SK-N-SH (cell line): ENCODE measurements at regions not wholly inside any gene's neighbourhood (a gene's known extent, or its start where the extent isn't known, plus 50 kb on each side); places are given as distances from the start of the nearest gene placed in this dataset.

ENCODE experiments used
- CTCF ChIA-PET: fragments of 300-600, 350-600 bp; formaldehyde crosslinking; extraction: SDS; loops from one replicate; lab custom pipeline; 2021; lab: Yijun Ruan, JAX
- POLR2A ChIA-PET: fragments of 350-600 bp; sonication (Branson Sonifier 250); formaldehyde crosslinking; extraction: SDS; loops from one replicate; lab custom pipeline; 2020; ENCODE audit warnings: antibody characterized with exemption, inconsistent platforms; lab: Yijun Ruan, JAX
- DNase-seq: peaks from one replicate; pipeline ENCODE4 v3.0.0; 2012
- H2AFZ ChIP-seq: fragments of 200-600 bp; sonication (generic); 2 replicates; pipeline ENCODE4 v1.8.1; 2016; ENCODE audit warnings: antibody characterized with exemption, mild to moderate bottlenecking, low read depth
- H3F3A ChIP-seq: fragments of 200-600 bp; sonication (generic); replicated peaks from 2 replicates; pipeline ENCODE3; 2016; ENCODE audit warnings: antibody characterized with exemption, mild to moderate bottlenecking; ENCODE audit not compliant: insufficient read depth
- H3K27ac ChIP-seq, 2 experiments: fragments of 200-500 bp in 1 of 2; fragments of 200-600 bp in 1 of 2; sonication (Bioruptor generic) in 1 of 2; sonication (generic), shearing (Covaris generic) in 1 of 2; 2 replicates each; pipeline versions ENCODE4 v1.5.1 to v1.6.1; 2014 to 2016; ENCODE audit warnings: low read depth in 2 of 2, inconsistent platforms in 1 of 2, low read length in 1 of 2, mild to moderate bottlenecking in 1 of 2, mixed read lengths in 1 of 2
- H3K27me3 ChIP-seq: fragments of 200-600 bp; sonication (generic), shearing (Covaris generic); 2 replicates; pipeline ENCODE4 v1.6.1; 2016; ENCODE audit warnings: mixed run types; ENCODE audit not compliant: insufficient read depth
- H3K36me3 ChIP-seq, 2 experiments: fragments of 200-500 bp in 1 of 2; fragments of 200-600 bp in 1 of 2; sonication (Bioruptor generic) in 1 of 2; sonication (generic) in 1 of 2; replicated peaks in 1 of 2; 2 replicates each; pipeline versions ENCODE3 to v1.5.1; 2014 to 2016; ENCODE audit warnings: low read length in 1 of 2, mild to moderate bottlenecking in 1 of 2; ENCODE audit not compliant: insufficient read depth in 2 of 2, control insufficient read depth in 1 of 2
- H3K4me1 ChIP-seq, 2 experiments: fragments of 200-500 bp in 1 of 2; fragments of 200-600 bp in 1 of 2; sonication (Bioruptor generic) in 1 of 2; sonication (generic), shearing (Covaris generic) in 1 of 2; 2 replicates each; pipeline versions ENCODE4 v1.5.1 to v1.6.1; 2014 to 2016; ENCODE audit warnings: low read depth in 1 of 2, low read length in 1 of 2, mixed run types in 1 of 2; ENCODE audit not compliant: insufficient read depth in 2 of 2, control insufficient read depth in 1 of 2
- H3K4me2 ChIP-seq: fragments of 200-600 bp; sonication (generic), shearing (Covaris generic); 2 replicates; pipeline ENCODE4 v1.6.1; 2017; ENCODE audit warnings: mixed run types
- H3K4me3 ChIP-seq, 2 experiments: fragments of 200-500 bp in 1 of 2; fragments of 200-600 bp in 1 of 2; sonication (Bioruptor generic) in 1 of 2; sonication (generic), shearing (Covaris generic) in 1 of 2; 2 replicates each; pipeline versions ENCODE4 v1.5.1 to v1.8.1; 2014 to 2016; ENCODE audit warnings: low read depth in 2 of 2, inconsistent platforms in 1 of 2, low read length in 1 of 2, mild to moderate bottlenecking in 1 of 2, mixed read lengths in 1 of 2, moderate library complexity in 1 of 2
- H3K79me2 ChIP-seq: fragments of 200-600 bp; sonication (generic); 2 replicates; pipeline ENCODE4 v1.8.1; 2017; ENCODE audit warnings: mild to moderate bottlenecking; ENCODE audit not compliant: insufficient read depth
- H3K9ac ChIP-seq: fragments of 200-600 bp; sonication (generic); 2 replicates; pipeline ENCODE4 v1.6.1; 2017; ENCODE audit warnings: mixed run types
- H3K9me2 ChIP-seq: fragments of 200-600 bp; sonication (generic); 2 replicates; pipeline ENCODE4 v1.6.1; 2017; ENCODE audit warnings: mixed run types
- H3K9me3 ChIP-seq: fragments of 200-600 bp; sonication (generic); 2 replicates; pipeline ENCODE4 v1.6.1; 2017; ENCODE audit warnings: mixed run types, mild to moderate bottlenecking, moderate library complexity
- H4K20me1 ChIP-seq: fragments of 200-600 bp; sonication (generic); 2 replicates; pipeline ENCODE4 v1.6.1; 2017; ENCODE audit warnings: mild to moderate bottlenecking, mixed run types; ENCODE audit not compliant: insufficient read depth
- CHD2 ChIP-seq: fragments of 150-350 bp; IDR thresholded peaks from 2 replicates; pipeline ENCODE4 v1.6.1; 2018; ENCODE audit warnings: low read length; ENCODE audit not compliant: partially characterized antibody
- EP300 ChIP-seq, 2 experiments: IDR thresholded peaks; 2 replicates each; pipeline versions ENCODE4 v1.4.0 to v1.6.1; 2012; ENCODE audit warnings: borderline replicate concordance in 1 of 2, low read depth in 1 of 2, low read length in 1 of 2
- EZH2phosphoT487 ChIP-seq: fragments of 200-600 bp; sonication (generic); IDR thresholded peaks from 2 replicates; pipeline ENCODE4 v1.6.1; 2017; ENCODE audit warnings: low read depth, mixed run types, mild to moderate bottlenecking, antibody characterized with exemption, moderate library complexity, borderline replicate concordance
- FOSL2 ChIP-seq: IDR thresholded peaks from 2 replicates; pipeline ENCODE4 v1.4.0; 2012; ENCODE audit warnings: low read depth, mild to moderate bottlenecking, moderate library complexity, borderline replicate concordance
- GATA2 ChIP-seq: sonication (generic); formaldehyde crosslinking; IDR thresholded peaks from 2 replicates; pipeline ENCODE4 v1.5.0; 2020; ENCODE audit warnings: mild to moderate bottlenecking, missing genetic modification reagents
- MXI1 ChIP-seq: IDR thresholded peaks from 2 replicates; pipeline ENCODE4 v1.6.1; 2012; ENCODE audit warnings: mild to moderate bottlenecking, low read depth, low read length, improper control_type of control experiment
- NRF1 ChIP-seq: IDR thresholded peaks from 2 replicates; pipeline ENCODE4 v1.6.1; 2012; ENCODE audit warnings: low read depth, mild to moderate bottlenecking, low read length
- POLR2AphosphoS5 ChIP-seq: IDR thresholded peaks from 2 replicates; pipeline ENCODE4 v1.6.1; 2012; ENCODE audit warnings: low read depth, low read length
- RAD21 ChIP-seq: IDR thresholded peaks from 2 replicates; pipeline ENCODE4 v1.6.1; 2012; ENCODE audit warnings: mild to moderate bottlenecking, low read length
- RCOR1 ChIP-seq: fragments of 150-350 bp; IDR thresholded peaks from 2 replicates; pipeline ENCODE4 v1.6.1; 2017; ENCODE audit warnings: antibody characterized with exemption, low read length
- RXRA ChIP-seq: IDR thresholded peaks from 2 replicates; pipeline ENCODE4 v1.4.0; 2012; ENCODE audit warnings: low read depth, mild to moderate bottlenecking, borderline replicate concordance
- SIN3A ChIP-seq: IDR thresholded peaks from 2 replicates; pipeline ENCODE4 v1.6.1; 2012; ENCODE audit warnings: low read depth, mild to moderate bottlenecking, low read length, moderate library complexity, borderline replicate concordance
- SMC3 ChIP-seq: IDR thresholded peaks from 2 replicates; pipeline ENCODE4 v1.6.1; 2012; ENCODE audit warnings: low read depth, low read length, improper control_type of control experiment
- TCF12 ChIP-seq: IDR thresholded peaks from 2 replicates; pipeline ENCODE4 v1.4.0; 2012
- TEAD4 ChIP-seq: IDR thresholded peaks from 2 replicates; pipeline ENCODE4 v1.4.0; 2012; ENCODE audit warnings: mild to moderate bottlenecking, borderline replicate concordance; ENCODE audit not compliant: insufficient read depth
- WGBS: methylation state at CpG from one replicate; pipeline ENCODE4 v1.1.6; 2017; ENCODE audit warnings: low lambda C conversion rate; 5-methylcytosine and 5-hydroxymethylcytosine counted together
- TF ChIP-seq, protein P1 (sequence below): IDR thresholded peaks from 2 replicates; pipeline ENCODE4 v1.4.0; 2012; ENCODE audit warnings: low read depth, borderline replicate concordance
- TF ChIP-seq, protein P2 (sequence below): IDR thresholded peaks from 2 replicates; pipeline ENCODE4; 2012
- TF ChIP-seq, protein P3 (sequence below): IDR thresholded peaks from 2 replicates; pipeline ENCODE4 v1.4.0; 2012; ENCODE audit warnings: low read depth
- TF ChIP-seq, protein P4 (sequence below): fragments of 150-350 bp; IDR thresholded peaks from 2 replicates; pipeline ENCODE4 v1.6.1; 2017; ENCODE audit warnings: antibody characterized with exemption, low read length, low read depth, borderline replicate concordance
- TF ChIP-seq, protein P5 (sequence below): fragments of 150-350 bp; IDR thresholded peaks from 2 replicates; pipeline ENCODE4 v1.6.1; 2016; ENCODE audit warnings: mild to moderate bottlenecking, low read depth, low read length

DNA sequence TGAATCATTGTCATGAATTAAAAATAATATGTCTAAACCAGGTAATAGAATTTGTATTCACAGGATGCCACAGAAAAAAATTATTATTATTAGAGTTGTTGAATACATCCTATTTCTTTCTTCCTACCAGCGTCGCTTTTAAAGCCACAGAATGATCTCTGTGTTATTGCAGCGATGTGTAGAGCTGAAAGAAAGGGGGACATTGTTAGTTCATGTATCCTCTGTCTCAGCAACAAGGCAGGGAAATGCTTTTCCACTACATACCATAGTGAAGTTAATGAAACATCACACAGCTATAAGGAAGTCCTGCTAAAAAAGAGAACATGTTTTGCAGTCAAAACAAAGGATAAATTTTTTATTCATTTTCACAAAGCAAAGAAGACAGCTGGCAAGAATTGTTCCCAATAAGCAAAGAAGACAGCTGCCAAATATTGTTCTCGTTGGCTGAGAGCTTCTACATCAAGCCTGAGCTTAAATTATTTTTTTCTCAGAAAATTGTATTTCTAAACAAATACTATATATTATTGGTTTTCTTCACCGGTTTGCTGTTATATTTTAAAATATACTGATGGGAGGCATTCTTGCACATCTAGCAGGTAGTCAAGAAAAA lies 1234.4 kb downstream of the SUCLG1 start (continued):
- no peak for TF ChIP-seq SIN3A
- no peak for TF ChIP-seq SMC3
- TF ChIP-seq FOSL2, result no peak

DNA sequence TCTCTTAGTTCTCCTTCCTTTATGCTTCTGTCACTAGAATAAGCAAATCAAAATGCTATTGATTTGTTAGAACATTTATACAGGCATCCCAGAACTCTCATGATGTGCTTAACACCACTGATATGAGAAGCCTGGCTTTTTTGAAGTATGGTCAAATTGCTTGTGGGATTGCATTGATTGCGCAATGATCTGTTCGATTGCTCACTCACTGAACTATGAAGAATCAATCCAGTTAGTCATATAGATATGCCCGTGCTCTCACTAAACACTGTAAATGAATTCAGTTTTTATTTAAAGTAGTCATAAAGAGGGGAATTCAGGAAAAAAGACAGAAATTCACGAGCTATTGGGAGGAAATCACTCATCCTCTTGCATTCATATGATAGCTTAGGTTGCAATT lies 1237.8 kb downstream of the SUCLG1 start:
- CTCF ChIA-PET, result no interaction called here
- Histone ChIP-seq H2AFZ (no peak overlapping the region), H3K36me3 (no peaks in the 10 kb centered on the region), H3K9ac (no peak overlapping the region), H3K9me3 (no peaks in the 10 kb centered on the region), H3F3A (no peaks in the 10 kb centered on the region), H3K4me2 (no peak overlapping the region), H3K79me2 (no peaks in the 10 kb centered on the region), H3K27ac (no peak overlapping the region), H3K27me3 (no peaks in the 10 kb centered on the region), H3K4me3 (no peak overlapping the region), H3K9me2 (no peaks in the 10 kb centered on the region), H3K4me1 (no peaks in the 10 kb centered on the region), H4K20me1 (no peaks in the 10 kb centered on the region)
- TF ChIP-seq SIN3A (no peak), GATA2 (CRISPR knock-in tag) (no peak), RCOR1 (no peak), SMC3 (no peak), TEAD4 (no peak), MXI1 (no peak), EP300 (IDR thresholded peaks at IDR 0.05; ENCODE audit: borderline replicate concordance in 1 of 2, low read depth in 1 of 2, low read length in 1 of 2) (no peak), NRF1 (no peak), TCF12 (no peak), EZH2phosphoT487 (no peak), FOSL2 (no peak), RAD21 (no peak), RXRA (no peak), CHD2 (no peak), POLR2AphosphoS5 (no peak)
- TF ChIP-seq, protein P1, sequence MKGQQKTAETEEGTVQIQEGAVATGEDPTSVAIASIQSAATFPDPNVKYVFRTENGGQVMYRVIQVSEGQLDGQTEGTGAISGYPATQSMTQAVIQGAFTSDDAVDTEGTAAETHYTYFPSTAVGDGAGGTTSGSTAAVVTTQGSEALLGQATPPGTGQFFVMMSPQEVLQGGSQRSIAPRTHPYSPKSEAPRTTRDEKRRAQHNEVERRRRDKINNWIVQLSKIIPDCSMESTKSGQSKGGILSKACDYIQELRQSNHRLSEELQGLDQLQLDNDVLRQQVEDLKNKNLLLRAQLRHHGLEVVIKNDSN, result no peak
- TF ChIP-seq, protein P2, sequence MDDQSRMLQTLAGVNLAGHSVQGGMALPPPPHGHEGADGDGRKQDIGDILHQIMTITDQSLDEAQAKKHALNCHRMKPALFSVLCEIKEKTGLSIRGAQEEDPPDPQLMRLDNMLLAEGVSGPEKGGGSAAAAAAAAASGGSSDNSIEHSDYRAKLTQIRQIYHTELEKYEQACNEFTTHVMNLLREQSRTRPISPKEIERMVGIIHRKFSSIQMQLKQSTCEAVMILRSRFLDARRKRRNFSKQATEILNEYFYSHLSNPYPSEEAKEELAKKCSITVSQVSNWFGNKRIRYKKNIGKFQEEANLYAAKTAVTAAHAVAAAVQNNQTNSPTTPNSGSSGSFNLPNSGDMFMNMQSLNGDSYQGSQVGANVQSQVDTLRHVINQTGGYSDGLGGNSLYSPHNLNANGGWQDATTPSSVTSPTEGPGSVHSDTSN, result no peak
- TF ChIP-seq, protein P3, sequence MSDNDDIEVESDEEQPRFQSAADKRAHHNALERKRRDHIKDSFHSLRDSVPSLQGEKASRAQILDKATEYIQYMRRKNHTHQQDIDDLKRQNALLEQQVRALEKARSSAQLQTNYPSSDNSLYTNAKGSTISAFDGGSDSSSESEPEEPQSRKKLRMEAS, result no peak
- TF ChIP-seq, protein P4, sequence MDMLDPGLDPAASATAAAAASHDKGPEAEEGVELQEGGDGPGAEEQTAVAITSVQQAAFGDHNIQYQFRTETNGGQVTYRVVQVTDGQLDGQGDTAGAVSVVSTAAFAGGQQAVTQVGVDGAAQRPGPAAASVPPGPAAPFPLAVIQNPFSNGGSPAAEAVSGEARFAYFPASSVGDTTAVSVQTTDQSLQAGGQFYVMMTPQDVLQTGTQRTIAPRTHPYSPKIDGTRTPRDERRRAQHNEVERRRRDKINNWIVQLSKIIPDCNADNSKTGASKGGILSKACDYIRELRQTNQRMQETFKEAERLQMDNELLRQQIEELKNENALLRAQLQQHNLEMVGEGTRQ, result no peak
- TF ChIP-seq, protein P5, sequence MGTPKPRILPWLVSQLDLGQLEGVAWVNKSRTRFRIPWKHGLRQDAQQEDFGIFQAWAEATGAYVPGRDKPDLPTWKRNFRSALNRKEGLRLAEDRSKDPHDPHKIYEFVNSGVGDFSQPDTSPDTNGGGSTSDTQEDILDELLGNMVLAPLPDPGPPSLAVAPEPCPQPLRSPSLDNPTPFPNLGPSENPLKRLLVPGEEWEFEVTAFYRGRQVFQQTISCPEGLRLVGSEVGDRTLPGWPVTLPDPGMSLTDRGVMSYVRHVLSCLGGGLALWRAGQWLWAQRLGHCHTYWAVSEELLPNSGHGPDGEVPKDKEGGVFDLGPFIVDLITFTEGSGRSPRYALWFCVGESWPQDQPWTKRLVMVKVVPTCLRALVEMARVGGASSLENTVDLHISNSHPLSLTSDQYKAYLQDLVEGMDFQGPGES, result no peak
- POLR2A ChIA-PET, result no interaction called here
- DNase-seq, result no peak
- 36% methylated on average over 4 of the region's 4 CpGs for WGBS
